Stomach (tissue), 4 donors: ENCODE measurements at regions not wholly inside any gene's neighbourhood (a gene's known extent, or its start where the extent isn't known, plus 50 kb on each side); places are given as distances from the start of the nearest gene placed in this dataset.

ENCODE experiments used
- CTCF ChIP-seq, 7 experiments: fragments of 450-650 bp in 4 of 7; fragments of 200-600 bp in 3 of 7; sonication (generic) in 3 of 7; IDR thresholded peaks; one replicate each; pipeline ENCODE4 v1.5.1; 2016 to 2019; ENCODE audit warnings: antibody characterized with exemption in 7 of 7, control low read depth in 2 of 7, mild to moderate bottlenecking in 1 of 7
- POLR2A ChIP-seq, 4 donors: fragments of 450-650 bp; IDR thresholded peaks; one replicate each; pipeline ENCODE4 v1.6.1; 2016; ENCODE audit warnings: antibody characterized with exemption in 4 of 4, control low read depth in 2 of 4, mild to moderate bottlenecking in 1 of 4, moderate library complexity in 1 of 4

GRCh38 chr6:153816366-153816765 lies 222.7 kb upstream of the OPRM1 start:
- TF ChIP-seq CTCF (IDR thresholded peaks at IDR 0.05): no peak
- TF ChIP-seq POLR2A (IDR thresholded peaks at IDR 0.05): no peak
